B cell (primary cell): ENCODE measurements at regions not wholly inside any gene's neighbourhood (a gene's known extent, or its start where the extent isn't known, plus 50 kb on each side); places are given as distances from the start of the nearest gene placed in this dataset.

Experiments used
- EZH2 ChIP-seq: IDR thresholded peaks from 2 replicates; pipeline ENCODE4 v1.6.1; 2012; ENCODE audit warnings: borderline replicate concordance, low read depth, mild to moderate bottlenecking, moderate library complexity, low read length; ENCODE audit not compliant: insufficient read depth, poor library complexity, severe bottlenecking
- TF ChIP-seq, protein P1 (sequence below): fragments of 200-600 bp; IDR thresholded peaks from one replicate; pipeline ENCODE4 v1.8.0; 2022; ENCODE audit warnings: antibody characterized with exemption, mild to moderate bottlenecking

DNA sequence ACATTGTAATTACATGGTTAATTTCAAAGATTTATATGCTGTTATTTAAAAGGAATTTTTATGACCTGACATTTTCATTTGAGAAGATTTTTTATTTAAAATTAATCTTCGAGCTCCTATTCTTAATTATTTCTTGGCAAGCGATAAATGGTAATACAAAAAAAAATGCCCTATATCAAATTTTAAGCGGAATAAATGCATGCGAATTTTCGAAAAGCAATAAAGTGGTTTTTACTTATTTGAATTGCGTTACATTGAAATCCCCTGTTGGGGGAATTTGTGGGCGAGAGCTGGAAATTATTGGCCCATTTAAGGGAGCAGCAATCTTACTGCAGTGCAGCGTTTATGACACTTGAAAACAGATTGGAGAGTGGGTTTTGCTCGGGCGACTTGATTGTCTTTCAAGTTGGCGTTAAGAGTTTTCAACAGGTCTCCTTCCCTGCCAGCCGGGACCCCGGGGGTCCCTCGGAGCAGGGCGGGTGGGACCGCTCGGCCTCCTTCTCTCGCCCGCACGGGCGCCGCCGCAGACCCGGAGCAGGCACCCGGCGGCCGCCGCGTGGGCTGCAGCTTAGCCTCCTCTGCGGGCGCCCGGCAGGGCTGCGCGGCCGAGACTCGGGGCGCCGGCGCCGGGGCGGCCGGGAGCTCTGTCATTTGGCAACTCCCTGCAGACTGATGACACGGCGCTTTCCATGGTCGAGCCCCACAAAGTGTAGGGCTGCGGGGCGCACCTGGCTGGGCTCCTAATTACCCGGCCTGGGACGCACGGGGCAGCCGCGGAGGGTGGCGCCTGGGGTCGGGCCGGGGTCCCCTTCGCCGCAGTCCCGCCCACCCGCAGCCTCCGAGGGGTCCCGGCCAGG lies 255.1 kb upstream of the SOX21 start:
- TF ChIP-seq, protein P1, sequence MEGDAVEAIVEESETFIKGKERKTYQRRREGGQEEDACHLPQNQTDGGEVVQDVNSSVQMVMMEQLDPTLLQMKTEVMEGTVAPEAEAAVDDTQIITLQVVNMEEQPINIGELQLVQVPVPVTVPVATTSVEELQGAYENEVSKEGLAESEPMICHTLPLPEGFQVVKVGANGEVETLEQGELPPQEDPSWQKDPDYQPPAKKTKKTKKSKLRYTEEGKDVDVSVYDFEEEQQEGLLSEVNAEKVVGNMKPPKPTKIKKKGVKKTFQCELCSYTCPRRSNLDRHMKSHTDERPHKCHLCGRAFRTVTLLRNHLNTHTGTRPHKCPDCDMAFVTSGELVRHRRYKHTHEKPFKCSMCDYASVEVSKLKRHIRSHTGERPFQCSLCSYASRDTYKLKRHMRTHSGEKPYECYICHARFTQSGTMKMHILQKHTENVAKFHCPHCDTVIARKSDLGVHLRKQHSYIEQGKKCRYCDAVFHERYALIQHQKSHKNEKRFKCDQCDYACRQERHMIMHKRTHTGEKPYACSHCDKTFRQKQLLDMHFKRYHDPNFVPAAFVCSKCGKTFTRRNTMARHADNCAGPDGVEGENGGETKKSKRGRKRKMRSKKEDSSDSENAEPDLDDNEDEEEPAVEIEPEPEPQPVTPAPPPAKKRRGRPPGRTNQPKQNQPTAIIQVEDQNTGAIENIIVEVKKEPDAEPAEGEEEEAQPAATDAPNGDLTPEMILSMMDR = no peak
- TF ChIP-seq EZH2 = no peak
